Fibroblast of upper back skin (primary cell): ENCODE measurements at regions not wholly inside any gene's neighbourhood (a gene's known extent, or its start where the extent isn't known, plus 50 kb on each side); places are given as distances from the start of the nearest gene placed in this dataset.

Source experiments
- DNase-seq: peaks from one replicate; pipeline ENCODE4 v3.0.0-alpha.2; 2013

DNA sequence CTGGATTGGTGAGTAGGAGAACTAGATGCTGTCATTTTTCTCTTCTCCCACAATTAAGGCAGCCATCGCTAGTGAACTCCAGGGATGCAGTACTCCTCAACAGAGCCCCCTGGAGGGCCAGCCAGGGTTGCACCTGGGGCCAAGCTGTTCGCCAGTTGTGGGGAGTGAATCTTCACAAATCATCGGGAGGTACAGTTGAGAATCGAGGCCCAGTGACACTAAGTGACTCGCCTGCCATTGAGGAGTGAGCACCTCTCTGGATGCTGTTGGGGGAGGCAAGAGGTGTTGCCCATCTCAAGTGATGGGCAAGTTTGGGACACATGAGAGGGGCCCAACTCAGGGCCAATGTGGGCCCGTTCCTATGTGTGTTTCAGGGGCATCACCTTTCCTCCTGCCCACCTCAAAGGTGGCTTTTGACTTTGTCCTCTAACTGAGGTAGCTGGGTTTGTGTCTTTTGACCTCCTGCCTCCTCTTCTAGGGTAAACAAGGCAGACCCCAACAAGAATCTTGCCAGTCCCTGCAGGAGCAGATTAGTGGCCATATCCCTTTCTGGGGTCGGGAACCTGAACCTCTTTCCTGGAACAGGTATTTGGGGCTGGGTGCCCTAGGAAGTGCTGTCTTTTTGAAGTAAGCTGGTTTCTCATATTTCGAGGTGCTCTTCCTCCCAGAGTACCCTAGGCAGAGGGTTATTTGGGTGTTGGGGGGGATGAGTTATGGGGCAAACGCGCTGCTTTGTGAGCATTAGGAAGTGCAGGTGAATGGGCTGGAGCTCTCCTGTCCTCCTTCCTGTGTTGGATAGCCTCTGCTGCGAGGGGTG is 181.2 kb downstream of the MACROH2A1 start:
- DNase-seq = no peak

DNA sequence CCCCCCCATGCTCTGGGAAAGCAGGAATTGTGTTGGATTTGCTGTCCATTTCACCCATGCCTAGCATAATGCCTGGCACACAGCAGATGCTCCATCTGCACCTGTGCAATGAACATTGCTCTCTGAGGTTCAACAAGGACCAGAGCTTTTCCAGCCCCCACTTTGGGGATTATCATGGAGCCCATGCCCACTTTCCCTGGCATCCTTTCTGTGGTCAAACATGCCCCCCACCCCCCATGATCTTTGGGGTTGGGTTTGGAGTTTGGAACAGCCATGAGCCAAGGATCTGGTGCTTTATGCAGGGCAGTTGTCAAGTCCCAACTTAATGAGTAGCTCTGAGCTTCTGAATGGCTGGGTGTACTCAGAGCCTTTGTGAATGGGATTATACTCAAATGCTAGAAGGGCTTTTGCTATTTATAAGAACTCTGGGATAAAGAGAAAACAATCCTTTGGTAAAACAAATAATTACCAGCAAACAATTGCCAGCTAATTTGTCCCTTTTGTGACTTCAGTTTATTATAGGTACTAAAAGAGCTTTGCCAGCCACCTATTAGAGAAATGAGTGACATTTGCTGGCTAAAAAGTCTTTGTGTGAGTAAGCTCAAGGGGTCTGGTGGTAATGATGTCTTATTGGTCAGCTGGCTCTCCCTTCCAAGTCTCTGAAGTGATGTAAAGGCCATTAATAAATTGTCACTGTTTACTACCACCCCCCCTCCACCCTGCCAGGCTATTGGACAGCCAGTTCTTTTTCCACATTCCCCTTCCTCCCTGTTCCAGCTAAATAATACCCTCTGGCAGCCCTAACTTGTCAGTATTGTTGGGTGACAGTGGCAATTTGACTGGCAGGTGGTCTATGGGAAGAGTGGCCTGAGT is 182.3 kb downstream of the MACROH2A1 start:
- no peak for DNase-seq

DNA sequence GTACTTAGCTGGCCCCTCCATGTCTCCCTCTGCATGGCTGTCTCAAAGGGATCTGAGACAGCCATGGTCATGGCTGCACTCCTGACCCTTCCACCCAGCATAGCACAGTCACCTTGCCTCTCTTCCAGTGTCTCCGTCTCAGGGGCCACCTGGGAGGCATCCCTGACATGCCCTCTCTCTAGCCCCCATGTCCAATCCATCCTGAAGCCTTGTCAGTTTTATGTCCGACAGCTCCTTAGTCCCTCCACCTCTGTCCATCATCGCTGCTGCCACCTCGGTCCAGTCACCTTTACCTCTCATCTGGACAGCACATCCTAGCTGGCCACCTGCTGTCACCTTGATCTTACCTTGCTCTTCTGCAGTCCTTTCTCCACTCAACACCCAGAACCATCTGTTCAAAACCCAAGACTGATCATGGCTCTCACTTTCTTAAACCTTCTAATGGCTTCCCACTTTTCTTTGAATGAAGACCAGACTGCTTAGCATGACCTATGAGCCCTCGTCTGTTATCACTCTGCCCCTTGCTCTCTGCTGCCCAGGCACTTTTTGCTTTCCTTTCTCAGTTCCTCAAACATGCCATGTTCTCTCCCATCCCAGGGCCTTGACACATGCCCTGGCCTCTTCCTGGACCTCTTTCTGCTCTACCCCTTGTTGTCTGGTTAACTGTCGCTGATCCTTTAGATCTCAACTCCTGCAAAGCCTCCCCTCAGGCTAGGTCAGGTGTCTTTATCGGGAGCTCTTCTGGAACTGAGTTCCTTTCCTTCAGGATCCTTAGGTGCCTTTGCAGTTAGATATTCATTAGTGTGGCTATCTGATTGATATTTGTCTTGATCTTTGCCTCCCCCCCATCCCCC is 181.8 kb upstream of the PITX1 start:
- DNase-seq = no peak

DNA sequence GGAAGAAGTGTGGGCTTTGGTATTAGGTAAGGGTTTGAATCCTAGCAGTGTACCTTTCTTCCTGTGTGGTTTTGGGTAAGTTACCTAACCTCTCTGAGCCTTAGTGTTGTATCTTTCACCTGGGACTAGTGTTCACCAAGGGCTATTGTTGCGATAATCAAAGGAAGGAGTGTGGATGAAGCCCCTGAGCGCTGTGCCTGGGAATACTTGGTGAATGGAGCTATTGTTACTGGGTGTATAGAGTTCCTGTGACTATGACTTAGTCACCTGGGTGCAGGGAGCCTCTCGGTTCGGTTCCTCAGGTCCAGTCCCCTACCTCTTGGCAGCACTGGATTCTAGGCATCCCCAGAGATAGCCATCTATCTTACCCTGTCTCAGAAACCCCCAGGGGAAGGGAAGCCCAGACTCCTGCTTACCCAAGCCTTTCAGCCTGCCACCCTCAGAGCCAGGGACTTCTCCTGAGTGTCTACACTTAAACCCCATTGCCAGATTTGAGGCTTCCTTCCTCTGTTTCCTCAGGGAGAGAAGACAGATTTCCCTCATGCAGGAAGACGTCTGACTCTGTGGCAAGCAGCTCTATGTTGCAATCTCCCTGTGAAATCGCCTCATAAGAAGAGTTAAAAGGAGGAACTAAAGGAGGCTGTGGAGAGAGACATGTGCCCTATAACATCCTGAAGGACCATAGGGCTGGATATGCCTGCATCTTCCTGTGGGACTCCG is 181.0 kb upstream of the PITX1 start:
- peak; percentile 47 for DNase-seq

DNA sequence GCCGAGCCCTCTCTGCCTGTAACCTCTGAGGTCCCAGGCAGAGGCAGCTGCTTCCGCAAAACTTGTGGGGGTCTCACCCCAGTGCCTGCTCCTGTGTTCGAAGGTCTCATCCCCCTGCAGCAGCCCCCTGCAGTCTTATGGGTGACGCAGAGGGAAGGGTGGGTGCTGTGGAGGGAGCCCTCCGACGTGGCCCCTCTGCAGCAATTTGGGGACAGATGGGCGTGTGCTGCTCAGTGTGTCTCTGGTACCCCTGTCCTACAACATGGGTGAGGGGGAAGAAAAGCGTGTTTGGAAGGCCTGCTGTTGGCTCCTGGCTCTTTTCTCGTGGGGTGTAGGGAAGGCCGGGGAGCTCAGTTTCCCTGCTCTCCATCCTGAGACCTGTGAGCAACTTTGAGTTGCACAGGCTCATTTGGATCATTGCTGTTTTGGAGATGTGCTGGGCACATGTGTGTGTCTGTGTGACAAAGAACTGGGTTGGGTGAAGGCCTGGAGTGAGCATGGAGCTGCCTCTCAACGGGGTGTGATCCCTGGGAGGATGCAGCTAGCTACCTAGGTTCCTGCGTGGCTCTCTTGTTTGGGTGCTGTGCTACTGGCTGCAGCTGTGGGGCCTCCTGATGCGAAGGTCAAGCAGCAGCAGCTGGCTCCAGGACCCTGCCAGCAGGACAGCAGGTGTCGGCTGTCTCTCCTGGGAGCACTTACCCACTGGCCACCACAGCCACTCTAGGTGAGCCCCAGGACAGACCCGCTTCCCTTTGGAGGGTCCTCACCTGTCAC is 179.6 kb upstream of the PITX1 start:
- no peak for DNase-seq

DNA sequence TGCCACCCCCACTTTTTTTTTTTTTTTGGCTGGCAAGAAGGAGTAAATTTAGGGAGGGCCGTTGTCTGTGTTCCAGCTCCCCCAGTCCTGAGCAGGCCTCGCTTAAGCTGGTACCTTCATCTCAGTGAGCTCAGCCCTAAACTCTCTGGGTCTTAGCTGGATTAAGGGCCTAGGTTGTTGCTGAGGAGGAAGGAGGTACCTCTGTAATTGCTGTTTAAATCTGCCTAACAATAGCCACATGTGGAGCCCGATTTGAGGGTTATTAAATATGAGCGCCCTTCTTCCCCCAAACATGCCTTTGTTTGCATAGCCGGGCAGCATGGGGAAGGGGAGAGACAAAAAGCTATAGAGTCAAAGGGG is 179.0 kb upstream of the PITX1 start:
- no peak for DNase-seq

DNA sequence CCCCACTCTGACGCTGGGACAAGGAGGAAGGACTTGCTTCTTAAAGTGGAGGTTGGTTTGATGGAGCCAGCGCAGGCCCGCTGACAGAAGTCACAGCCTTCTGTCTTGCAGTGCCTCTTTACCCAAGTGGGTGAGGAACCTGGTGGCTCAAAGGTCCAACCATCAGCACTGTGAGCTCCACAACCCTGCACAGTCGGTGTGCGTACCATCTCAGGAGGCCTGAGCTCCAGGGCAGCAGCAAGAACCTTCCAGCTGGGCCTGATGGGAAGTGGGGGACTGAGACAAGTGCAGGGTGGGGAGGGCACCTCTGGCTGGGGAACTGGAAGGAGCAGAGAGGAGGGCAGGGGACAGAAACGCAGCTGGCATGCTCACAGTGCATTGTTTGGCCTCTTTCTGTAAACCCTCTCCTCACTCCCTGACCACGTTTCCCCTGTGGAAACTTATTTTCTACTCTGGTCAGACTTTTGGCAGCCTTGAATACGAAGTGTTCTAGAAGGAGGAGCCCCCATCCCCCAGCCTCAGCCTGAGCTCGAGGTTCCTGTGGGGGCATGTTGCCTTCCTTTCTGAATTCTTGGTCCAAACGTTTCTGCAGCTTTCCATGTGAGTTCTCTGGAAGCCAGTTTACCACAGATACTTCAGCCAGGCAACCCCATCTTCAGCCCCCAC is 178.5 kb upstream of the PITX1 start:
- peak; percentile 40 for DNase-seq

DNA sequence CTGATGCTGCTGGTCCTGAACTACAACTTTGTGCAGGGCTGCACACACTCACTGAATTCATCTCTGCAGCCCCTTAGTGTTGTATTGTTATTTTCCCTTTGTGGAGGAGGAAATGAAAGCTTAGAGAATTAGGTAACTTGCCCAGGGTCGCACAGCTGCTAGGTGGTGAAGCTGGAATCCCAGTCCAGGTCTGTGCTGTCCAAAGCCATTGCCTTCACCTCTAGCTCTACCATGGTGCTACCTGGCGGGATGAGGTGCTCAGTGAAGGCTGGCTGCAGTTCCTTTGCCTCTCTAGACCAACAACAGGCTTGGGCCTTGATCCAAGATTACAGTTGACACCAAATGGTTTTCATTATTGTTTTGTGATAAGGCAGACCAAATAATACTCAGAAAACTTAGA is 177.8 kb upstream of the PITX1 start:
- no peak for DNase-seq

DNA sequence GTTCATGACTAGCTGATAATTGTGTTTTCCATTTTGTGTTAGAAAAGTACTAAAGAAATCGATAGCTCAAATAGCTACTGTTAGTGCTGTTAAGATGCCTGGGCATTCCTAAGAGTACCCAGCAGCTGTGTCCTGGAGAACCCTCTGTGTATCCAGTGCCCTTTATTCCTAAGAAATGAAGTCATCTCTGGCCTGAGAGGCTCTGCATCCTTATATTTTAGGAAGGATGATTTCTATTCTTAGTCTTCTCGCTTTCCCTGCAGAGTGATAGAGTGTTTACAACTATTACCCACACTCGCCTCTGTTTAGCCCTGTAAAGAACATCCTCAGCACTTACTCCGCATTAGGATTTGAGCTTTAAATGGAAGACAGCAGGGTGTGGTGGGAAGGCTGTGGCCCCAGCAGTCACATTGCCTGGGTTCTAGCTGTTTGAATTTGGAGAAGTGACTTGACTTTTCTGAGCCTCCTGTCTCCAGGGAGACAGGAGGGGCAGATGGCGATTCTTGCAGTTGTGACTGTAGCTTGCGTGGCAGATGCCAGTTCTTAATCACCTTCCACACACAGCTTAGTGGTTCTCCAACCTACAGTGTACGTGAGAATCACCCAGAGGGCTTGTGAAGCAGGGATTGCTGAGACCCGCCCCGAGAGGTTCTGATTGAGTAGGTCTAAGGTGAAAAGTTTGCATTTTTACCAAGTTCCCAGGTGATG is 177.2 kb upstream of the PITX1 start:
- DNase-seq = peak; percentile 23

DNA sequence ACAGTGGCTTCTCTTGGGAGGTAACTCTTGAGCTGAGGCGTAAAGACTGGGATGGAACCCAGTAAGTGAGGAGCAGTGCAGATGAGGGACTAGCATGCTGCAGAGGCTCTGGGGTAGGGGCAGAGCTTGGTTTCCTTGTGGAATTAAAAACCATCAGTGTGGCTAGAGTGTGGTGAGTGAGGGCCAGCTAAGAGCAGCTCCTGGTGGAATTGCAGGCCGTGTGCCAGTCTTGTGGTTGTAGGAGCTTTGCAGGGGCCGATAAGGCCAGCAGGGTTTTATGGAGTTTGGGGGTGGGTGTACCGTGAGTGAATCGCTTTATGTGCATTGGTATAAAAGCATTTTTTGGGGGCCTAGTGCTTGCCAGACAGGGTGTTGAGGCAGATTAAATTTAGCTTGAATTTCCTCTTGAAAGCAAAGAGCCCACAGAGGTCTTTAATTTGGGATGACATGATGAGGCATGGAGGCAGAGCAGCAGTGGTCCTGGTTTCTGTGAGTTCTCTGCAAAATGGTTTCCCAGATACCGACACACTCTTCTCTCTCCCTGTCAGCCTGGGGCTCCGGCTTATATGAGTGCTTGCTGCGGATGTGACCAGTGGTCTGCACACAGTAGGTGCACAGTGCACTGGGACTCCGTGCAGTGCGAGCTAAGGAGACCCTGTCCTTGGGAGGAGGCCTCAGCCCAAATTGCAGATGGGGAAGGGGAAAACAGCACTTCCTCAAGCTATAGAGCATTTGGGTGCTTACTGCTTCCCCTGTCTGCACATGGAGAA is 176.4 kb upstream of the PITX1 start:
- peak; percentile 84 for DNase-seq

DNA sequence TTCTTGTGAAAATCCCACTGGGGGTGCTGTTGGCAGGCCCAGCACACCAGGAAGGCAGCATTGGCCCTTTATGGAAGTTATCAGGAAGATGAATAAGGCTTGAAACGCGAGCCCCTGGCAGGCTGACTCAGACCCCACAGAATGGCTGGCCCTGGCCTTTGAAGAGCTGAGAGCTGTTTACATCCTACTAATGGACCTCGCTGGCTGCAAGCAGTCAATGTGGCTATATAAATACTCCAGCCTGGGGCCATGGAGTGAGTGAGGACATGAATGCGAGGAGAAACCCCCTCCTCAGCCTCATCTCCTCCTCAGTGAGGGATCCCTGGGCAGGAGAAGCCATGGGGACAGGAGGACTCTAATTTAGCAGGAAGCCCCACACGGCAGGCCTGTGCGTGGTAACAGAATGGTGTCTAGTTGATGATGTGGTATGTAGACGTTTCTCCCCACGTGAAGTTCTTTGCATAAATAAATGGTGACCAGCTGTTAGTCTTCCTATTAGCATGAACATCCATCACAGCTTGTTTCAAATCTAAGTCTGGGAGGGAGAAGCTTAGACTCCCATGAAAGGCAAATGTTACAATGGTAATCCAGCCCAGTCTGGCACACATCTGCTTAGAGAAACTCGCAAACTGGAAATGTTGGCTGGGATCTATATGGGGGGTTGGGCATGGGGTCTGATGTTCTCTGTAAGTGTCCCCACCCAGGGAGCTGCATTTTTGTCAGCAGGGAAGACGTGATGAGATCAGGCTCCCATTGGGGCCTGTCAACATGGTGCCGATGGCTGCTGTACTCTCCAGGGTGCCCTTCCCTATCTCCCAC is 175.1 kb upstream of the PITX1 start:
- DNase-seq = peak; percentile 99

DNA sequence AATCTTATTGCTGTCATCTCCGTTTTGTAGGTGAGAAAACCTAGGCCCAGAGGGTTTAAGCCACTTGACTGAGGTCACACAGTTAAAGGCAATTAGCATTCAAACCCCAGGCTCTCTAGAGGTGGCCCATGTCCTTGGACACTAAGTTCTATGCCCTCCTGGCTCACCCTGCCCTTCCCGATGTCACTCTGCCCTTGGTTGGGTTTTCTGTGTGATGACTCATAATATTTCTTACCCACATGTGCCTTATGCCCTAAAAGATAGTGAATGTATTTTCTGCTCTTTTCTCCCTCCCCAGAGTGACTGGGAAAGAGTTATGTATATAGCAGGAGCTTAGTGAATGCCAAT is 174.5 kb upstream of the PITX1 start:
- no peak for DNase-seq

DNA sequence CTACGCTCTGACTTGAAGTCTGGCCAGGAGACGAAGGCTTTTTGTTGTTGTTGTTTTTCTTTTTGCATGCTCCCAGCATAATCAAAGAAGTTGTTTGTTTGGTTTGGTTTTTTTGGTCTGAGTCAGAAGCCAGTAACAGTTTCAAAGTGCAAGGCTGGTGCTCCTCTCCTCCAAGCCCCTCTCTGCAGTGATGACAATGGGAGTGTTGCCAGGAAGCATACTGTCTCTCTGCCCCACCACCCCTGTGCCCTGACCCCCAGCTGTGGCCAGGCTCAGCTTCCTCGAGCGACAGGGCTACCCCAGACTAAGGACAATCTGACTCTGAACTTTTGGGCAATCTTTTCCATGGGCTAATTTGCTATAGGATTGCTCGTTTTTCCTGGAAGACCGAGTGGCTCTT is 173.8 kb upstream of the PITX1 start:
- DNase-seq = no peak

DNA sequence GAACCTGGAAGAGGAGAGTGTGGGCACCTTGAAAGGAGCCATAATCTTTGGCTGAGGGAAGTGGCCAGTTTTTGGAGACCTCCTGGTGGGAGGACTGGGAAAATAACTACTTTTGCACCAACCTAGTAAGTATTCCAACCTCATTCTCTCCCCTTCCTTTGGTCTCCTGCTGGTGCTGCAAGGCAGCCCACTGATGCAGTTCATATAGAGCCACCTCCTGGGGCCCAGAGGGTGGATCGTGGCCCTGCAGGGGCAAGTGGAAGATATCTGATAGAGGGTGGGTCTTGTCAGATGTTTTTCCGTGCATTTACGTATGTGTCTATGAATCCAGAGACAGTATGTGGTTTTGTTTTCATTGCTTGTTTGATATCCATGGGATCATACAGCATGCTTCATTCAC is 172.8 kb upstream of the PITX1 start:
- no peak for DNase-seq

DNA sequence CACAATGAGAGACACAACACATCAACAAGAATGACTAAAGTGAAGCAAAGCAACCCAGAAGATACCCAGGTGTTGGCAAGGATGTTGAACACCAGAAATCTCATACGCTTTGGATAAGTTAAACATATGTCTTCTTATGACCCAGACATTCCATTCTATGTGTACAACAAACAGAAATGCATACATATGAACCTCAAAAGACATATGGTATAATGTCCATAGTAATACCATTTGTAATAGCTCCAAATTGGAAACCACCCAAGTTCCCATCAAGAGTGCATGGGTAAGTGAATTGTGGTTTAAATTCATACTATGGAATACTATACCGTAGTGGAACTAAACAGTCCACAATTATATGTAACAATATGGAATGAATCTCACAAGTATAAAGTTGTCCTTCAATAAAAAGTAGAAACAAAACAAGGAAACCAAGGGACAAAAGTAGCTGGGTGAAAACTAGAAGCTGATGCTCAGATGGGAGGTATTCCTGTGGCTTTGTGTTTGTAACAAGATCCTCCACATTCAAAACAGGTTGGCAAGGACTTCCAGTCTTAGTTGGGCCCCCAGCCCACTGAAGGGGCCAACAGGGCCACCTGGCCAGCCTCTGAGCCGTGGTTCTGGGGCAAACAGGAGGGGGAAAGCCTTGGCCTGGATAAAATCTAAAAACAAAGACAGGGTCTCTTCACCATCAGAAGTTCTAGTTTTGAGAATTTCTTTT is 171.8 kb upstream of the PITX1 start:
- DNase-seq = peak; percentile 97

DNA sequence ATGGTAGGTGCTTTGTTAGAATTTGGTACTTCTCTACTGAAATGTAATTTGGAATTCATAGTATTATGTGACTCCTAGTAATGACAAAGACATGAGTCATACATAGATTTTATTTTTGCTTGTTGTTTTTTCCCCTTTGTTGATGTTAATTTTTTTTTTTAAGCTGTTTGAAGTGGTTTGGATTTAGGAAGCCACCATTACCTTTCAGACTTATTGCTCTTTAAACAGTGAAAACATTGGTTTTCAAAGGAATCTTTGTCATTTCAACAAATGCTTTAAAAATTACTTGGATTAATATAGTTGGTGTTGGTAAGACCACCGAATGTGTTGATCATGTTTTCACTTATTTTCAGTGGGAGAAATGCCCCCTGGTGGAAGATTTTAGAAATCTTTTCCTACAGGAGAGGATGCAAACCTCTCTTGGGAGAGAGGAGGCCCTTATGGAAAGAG is 170.1 kb upstream of the PITX1 start:
- no peak for DNase-seq

DNA sequence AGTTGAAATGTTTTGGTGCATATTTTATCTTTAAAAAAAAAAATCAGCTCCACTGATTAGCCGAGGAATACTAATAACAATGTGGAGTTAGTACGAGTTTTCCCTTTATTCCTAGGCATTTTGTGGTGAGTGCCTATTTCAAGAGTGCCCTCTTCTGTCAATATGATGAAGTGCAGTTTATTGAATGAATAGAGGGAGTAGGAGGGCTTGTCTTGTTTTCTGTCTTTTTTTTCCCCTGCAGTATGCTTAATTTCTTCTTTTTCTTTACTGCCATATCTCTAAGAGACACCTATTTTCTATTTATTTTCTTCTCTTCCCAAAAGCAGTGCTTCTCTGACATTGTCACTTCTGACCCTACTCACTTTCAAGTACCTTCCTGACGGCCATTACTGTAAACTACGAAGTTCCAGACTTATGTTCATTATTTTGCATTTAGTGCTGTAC is 169.6 kb upstream of the PITX1 start:
- no peak for DNase-seq

DNA sequence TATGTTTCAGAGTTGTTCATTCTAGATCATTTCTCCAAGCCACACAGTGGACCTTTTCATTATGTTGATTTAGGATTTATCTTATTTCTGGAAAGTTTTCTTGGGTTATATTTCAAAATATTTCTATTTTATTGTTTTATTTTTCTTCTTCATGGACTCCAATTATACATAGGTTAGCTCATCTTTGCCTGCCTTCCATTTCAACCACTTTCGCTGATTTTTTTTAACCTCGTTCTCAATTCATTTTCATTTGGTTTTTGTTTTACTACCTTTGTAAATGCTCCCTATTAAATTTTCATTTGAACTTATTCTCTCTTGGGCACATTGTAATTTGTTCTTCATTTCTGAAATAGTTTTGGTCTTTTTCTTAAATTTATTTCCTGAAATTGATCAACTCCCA is 169.0 kb upstream of the PITX1 start:
- DNase-seq = no peak
